Stimulated activated naive CD8-positive, alpha-beta T cell treated with anti-CD3 and anti-CD28 coated beads, Interleukin-15, amount 100 ng/mL, for 72 hours (primary cell): ENCODE measurements at regions not wholly inside any gene's neighbourhood (a gene's known extent, or its start where the extent isn't known, plus 50 kb on each side); places are given as distances from the start of the nearest gene placed in this dataset.

Source experiments
- ATAC-seq: fragments of 150-1000 bp; cut with Tn5 transposase; 2 replicates; pipeline ENCODE4 v1.10.0; 2021; ENCODE audit warnings: mild to moderate bottlenecking, moderate library complexity
- DNase-seq, 2 donors: peaks; one replicate each; pipeline ENCODE4 v3.0.0; 2021 to 2022
- H3K27ac Mint-ChIP-seq, 2 donors: one replicate each; pipeline ENCODE4 v1.8.0; 2022; ENCODE audit warnings: mild to moderate bottlenecking in 2 of 2, mixed read lengths in 2 of 2, moderate library complexity in 2 of 2
- H3K27me3 Mint-ChIP-seq: one replicate; pipeline ENCODE4 v1.8.0; 2022; ENCODE audit warnings: mixed read lengths
- H3K4me1 Mint-ChIP-seq: one replicate; pipeline ENCODE4 v1.8.0; 2022; ENCODE audit warnings: mild to moderate bottlenecking, mixed read lengths
- H3K4me3 Mint-ChIP-seq, 2 donors: one replicate each; pipeline ENCODE4 v1.8.0; 2022; ENCODE audit warnings: mild to moderate bottlenecking in 2 of 2, mixed read lengths in 2 of 2, moderate library complexity in 1 of 2
- H3K9me3 Mint-ChIP-seq, 2 donors: one replicate each; pipeline ENCODE4 v1.8.0; 2022; ENCODE audit warnings: mixed read lengths in 2 of 2

DNA sequence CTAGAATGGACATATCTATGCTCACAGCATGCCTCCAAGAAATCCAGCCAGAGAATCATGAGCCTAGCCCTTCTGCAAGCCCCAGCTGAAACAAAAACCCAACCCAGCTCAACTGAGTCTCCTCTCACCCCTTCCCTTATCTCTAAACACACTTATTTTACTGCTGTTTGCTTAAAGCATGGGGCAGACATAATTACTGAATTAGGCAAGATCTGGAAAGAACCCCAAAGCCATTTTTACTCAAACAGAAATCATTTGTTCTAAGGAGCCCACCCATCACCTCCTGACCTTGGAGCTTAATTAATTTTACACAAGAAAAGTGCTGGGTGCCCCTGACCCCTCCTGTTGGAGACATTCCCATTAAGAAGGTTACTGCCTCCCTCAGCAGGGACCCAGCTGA, 291.6 kb downstream of the MAFB start:
- DNase-seq, result no peak
- ATAC-seq, result no peak
- peak overlapping the region in 1 of 2 donors; percentile 75 for H3K27ac Mint-ChIP-seq
- H3K9me3 Mint-ChIP-seq, result peaks cover 7 to 12% of the 10 kb centered on the region in 2 donors
- H3K4me1 Mint-ChIP-seq, result no peaks in the 10 kb centered on the region
- no peaks in the 10 kb centered on the region for H3K27me3 Mint-ChIP-seq
- no peak overlapping the region for H3K4me3 Mint-ChIP-seq

DNA sequence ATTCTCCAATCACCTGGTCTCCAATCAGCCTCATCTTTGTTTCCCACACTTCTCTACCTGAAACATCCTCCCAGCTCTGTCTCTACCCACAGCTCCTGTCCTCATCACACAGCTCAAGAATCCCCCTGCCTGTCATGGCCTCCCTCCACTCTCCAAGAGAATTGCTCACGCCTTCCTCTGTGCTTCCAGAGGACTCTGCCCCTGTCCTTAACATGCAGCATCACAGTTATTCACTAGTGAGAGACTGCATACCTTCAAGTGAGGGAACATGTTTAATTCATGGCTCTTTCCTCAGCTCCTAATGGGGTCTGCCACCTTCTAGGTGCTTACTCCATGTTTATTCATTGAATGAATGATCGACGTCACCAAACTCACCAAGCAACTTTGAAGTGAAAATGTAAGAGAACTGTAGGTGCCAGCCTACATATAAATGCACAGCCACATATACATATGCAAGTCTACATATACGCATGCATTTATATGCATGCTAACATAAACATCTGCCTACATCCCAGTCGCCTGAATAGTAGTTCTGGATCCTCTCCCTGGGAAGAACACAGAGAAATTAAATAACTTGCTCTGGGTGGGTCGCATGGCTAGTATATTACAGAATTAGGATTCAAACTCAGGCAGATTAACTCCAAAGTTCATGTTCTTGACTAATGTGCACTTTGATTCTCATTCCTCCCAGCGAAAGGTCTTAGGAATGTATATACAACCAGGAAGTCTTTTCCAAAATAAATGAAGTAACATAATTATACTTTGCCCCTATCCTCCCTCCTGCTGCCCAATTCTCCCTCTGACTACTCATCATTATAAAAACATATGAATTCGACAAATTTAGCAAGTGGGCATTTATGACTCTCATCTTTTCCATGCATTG, 295.6 kb downstream of the MAFB start:
- no peak overlapping the region for H3K27ac Mint-ChIP-seq
- H3K4me1 Mint-ChIP-seq, result no peaks in the 10 kb centered on the region
- H3K9me3 Mint-ChIP-seq, result peaks cover 0 to 10% of the 10 kb centered on the region in 2 donors
- H3K27me3 Mint-ChIP-seq, result no peaks in the 10 kb centered on the region
- H3K4me3 Mint-ChIP-seq, result no peak overlapping the region
- DNase-seq (no peak), ATAC-seq (no peak)

DNA sequence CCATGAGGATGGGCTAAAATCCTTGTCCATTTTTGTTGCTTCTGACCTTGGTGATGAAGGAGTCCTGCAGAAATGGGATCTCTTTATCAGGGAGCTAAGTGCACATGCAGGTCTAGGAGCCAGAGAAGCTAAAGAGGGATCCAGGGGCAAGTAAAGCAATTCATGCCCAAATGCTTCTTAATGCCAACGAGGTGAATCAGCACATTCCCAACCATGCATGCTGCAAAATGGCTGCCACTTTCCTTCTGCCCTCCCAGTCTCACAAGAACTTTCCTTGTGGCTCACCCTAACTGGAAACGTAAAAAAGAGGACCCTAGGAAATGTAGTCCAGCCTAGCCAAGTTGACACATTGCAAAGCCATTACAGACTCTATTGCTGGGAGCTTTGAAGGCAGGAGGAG, 298.4 kb downstream of the MAFB start:
- H3K4me3 Mint-ChIP-seq, result no peak overlapping the region
- no peaks in the 10 kb centered on the region for H3K4me1 Mint-ChIP-seq
- H3K9me3 Mint-ChIP-seq, result peaks cover 0 to 10% of the 10 kb centered on the region in 2 donors
- ATAC-seq (no peak), DNase-seq (no peak)
- H3K27me3 Mint-ChIP-seq, result no peaks in the 10 kb centered on the region
- H3K27ac Mint-ChIP-seq, result no peak overlapping the region

DNA sequence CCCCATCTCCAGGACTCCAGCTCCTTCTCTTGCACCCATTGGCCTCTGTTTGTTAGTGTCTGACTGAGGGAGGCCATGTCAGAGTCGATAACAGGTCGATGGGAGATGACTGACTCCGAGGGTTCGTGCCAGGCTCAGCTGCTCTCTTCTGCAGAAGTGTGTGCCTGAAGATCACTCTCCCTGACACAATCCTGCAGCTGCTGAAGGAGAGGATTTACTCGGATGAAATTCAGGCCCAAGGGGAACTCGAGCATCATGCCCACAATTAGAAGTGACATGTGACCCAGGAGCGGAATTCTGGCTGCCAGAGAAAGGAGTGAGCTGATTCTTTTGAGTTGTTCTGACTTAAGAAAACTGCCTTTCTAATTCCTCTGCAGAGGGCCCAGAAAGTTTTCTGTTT, 318.2 kb downstream of the MAFB start:
- no peak for DNase-seq
- no peaks in the 10 kb centered on the region for H3K9me3 Mint-ChIP-seq
- H3K27me3 Mint-ChIP-seq, result no peaks in the 10 kb centered on the region
- no peak overlapping the region for H3K27ac Mint-ChIP-seq
- no peaks in the 10 kb centered on the region for H3K4me1 Mint-ChIP-seq
- no peak for ATAC-seq
- no peak overlapping the region for H3K4me3 Mint-ChIP-seq

DNA sequence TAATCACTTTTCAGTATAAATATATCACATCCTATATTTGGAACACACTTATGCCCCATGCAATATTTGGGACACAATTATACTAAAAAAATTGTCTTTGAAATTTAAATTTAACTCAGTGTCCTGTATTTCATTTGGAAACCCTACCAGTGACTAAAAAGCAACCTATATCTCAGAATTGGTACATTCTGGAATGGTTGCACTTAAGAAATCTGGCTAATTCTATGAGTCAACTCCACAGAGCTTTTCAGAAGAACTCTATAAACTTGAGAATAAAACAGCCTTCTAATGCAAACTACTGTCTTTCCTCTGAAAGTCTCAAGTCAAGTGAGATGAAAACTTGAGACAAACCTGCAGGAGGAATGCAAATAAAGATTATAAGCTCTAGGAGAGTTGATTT, 320.2 kb downstream of the MAFB start:
- no peaks in the 10 kb centered on the region for H3K27me3 Mint-ChIP-seq
- no peaks in the 10 kb centered on the region for H3K4me1 Mint-ChIP-seq
- ATAC-seq, result no peak
- no peak overlapping the region for H3K27ac Mint-ChIP-seq
- DNase-seq, result no peak
- H3K4me3 Mint-ChIP-seq, result no peak overlapping the region
- H3K9me3 Mint-ChIP-seq, result no peaks in the 10 kb centered on the region

DNA sequence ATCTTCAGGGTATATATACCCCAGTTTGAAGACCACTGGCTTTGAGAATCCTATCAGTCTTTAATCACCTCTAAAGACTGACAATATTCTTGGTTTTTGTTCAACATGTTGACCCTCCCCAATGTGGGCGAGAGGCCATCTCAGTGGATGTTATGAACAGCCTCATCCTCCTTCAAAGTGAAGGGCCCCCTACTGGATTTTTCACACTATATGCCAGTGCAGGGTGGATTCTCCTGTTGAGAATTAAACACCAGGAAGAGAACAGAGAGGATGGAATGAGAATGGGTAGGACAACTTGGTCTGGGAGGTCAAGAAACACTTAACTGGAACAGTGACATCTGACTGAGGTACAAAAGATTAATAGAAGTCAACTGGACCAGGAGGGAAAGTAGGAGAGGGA, 327.1 kb downstream of the MAFB start:
- no peak for DNase-seq
- no peak for ATAC-seq
- Mint-ChIP-seq H3K4me3 (no peak overlapping the region), H3K27me3 (no peaks in the 10 kb centered on the region), H3K4me1 (no peaks in the 10 kb centered on the region), H3K27ac (no peak overlapping the region), H3K9me3 (peaks cover 6 to 7% of the 10 kb centered on the region in 2 donors)

DNA sequence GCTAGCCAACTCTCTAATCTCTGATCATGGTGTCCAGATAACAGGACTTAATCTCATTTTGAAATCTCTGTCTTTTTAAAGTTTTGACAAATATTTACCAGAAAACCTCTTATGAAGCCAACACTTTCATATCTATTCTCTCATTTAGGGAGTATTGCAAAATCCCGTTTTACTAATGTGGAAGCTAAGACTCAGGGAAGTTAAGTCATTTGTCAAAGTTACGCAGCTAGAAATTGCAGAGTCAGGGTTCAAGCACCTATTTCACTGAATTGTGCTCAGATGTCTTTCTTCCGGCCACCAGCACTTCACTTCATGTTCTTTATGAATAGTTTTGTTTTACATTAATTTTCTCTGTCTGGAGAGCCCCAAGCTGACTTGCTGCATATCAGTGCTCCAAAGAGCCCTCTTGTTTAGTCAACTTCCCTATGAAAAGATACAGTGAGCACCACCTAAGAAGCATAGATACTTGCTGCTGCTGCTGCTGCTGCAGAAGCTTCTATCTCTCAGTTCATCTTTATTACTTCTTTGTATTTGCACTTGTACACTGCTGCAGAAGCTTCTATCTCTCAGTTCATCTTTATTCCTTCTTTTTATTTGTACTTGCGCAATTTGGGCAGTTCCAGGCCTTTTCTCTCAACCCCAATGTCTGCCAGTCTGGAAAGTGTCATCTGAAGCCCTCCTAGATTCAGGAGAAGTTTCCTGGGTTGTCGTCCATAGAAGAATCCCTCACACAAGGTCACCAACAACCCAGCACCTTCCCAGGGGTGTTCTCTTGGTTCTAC, 329.7 kb downstream of the MAFB start:
- peaks cover 6 to 7% of the 10 kb centered on the region in 2 donors for H3K9me3 Mint-ChIP-seq
- H3K4me1 Mint-ChIP-seq, result no peaks in the 10 kb centered on the region
- peaks cover 6% of the 10 kb centered on the region for H3K27me3 Mint-ChIP-seq
- ATAC-seq (no peak), DNase-seq (no peak)
- H3K4me3 Mint-ChIP-seq, result no peak overlapping the region
- no peak overlapping the region for H3K27ac Mint-ChIP-seq

DNA sequence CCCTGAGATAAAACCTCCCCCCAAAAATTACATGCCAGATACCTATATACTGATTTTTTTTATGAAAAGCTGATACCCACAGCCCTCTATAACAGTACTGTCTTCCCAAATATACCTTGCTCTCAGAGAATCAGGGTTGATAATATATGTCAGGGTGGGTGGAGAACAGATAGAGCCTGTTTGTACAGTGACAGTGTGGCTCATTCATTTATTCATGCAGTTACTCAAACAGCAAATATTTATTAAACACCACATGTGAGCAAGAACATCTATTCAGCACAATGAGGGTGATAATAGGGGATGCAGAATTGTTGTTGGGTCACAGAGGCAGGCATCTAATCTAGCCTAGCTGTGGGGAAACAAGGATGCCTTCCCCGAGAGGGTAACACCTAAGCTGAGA, 334.2 kb downstream of the MAFB start:
- no peak overlapping the region for H3K4me3 Mint-ChIP-seq
- peaks cover 6 to 7% of the 10 kb centered on the region in 2 donors for H3K9me3 Mint-ChIP-seq
- DNase-seq, result no peak
- H3K4me1 Mint-ChIP-seq, result no peaks in the 10 kb centered on the region
- peaks cover 6% of the 10 kb centered on the region for H3K27me3 Mint-ChIP-seq
- no peak overlapping the region for H3K27ac Mint-ChIP-seq
- no peak for ATAC-seq

DNA sequence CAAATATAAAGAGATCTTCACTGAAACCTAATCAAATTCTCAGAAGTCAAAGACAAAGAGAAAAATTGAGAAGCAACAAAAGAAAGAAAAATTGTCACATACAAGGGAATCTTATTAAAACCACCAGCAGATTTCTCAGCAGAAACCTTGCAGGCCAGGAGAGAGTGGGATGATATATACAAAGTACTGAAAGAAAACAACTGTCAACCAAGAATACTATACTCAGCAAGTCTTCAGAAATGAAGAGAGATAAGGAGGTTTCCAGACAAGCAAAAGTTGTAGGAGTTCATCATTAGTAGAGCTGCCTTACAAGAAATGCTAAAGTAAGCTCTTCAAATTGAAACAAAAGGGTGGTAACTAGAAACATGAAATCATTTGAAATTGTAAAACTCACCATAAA, 345.6 kb downstream of the MAFB start:
- ATAC-seq (no peak), DNase-seq (no peak)
- no peak overlapping the region for H3K27ac Mint-ChIP-seq
- H3K4me1 Mint-ChIP-seq, result no peaks in the 10 kb centered on the region
- H3K4me3 Mint-ChIP-seq, result no peak overlapping the region
- H3K9me3 Mint-ChIP-seq, result peaks cover 25 to 36% of the 10 kb centered on the region in 2 donors
- no peaks in the 10 kb centered on the region for H3K27me3 Mint-ChIP-seq

DNA sequence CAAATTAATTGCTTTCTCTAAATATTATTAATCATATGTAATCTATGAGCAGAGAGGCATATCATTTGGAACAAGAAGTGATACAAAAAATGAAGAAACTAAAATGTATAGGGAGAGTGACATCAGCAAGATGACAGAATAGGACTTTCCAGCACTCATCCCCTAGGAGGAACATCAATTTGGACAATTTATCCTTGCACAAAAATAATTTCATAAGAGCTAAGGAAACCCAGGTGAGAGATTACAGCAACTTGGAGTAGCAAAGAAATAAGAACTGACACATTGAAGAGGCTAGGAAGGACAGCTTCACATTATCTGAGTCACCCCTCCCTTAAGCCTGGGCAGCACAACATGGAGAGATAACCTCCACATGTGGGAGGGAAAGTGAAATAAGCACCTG, 347.5 kb downstream of the MAFB start:
- Mint-ChIP-seq H3K9me3 (peaks cover 21 to 31% of the 10 kb centered on the region in 2 donors), H3K27ac (no peak overlapping the region), H3K27me3 (no peaks in the 10 kb centered on the region), H3K4me1 (no peaks in the 10 kb centered on the region), H3K4me3 (no peak overlapping the region)
- DNase-seq (no peak), ATAC-seq (no peak)

DNA sequence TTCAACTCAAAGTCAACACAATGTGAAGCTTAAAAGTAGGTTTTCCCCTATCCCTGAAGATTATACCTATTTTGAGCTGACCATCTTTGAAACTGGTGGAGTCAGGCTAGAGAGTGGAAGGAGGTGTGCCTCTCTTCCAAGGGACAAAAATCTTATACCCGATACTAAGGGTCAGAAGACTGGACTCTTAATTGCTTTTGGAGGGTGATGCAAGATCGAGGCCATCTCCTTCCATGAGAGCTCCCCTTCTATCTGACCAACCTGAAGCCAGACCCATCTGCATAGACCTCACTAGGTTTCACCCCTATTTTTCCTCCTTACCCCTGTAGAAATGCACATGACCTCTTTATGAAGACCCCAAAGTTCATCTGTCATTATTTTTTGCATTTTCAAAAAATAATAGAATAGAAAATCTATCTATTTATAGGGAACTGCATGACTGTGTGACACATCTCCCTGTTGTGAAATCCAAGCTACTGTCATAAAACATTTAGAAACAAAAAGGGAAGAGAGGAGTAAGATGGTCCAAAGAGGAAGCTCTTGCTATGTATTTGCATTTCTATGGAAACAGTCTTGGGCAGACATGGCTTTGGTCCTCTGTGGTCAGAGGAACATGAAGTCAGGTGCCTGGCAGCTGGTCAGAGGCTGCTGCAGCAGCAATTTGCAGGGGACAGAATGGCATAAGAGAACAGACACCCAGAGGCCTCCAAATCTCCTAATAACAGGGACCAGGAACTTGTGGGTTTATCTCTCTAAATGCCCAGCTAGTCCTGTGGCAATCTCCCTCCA, 349.2 kb downstream of the MAFB start:
- DNase-seq (no peak), ATAC-seq (no peak)
- Mint-ChIP-seq H3K4me1 (no peaks in the 10 kb centered on the region), H3K9me3 (peaks cover 17 to 22% of the 10 kb centered on the region in 2 donors), H3K27me3 (peaks cover 6% of the 10 kb centered on the region), H3K4me3 (no peak overlapping the region), H3K27ac (no peak overlapping the region)

DNA sequence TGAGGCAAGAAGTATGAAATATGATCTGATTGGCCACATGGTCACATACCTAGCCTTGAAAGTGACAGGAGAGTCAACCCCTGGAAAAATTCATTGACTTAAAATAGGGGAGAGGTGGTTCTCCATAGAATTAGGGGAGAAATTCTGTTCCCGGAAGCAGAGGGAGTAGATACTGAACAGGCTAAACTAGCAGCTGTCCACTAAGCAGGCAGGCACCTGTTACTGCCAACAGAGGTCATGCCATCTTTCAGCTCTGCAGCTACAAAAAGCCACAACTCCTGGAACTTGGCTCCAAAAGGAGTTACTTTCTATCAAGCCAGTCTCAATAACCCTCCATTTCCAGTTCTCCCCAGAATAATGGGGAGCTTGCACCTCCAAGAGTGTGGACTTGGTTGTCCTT, 352.5 kb downstream of the MAFB start:
- Mint-ChIP-seq H3K9me3 (no peaks in the 10 kb centered on the region), H3K4me3 (no peak overlapping the region), H3K27me3 (peaks cover 30% of the 10 kb centered on the region), H3K27ac (no peak overlapping the region), H3K4me1 (no peaks in the 10 kb centered on the region)
- no peak for ATAC-seq
- DNase-seq, result no peak

DNA sequence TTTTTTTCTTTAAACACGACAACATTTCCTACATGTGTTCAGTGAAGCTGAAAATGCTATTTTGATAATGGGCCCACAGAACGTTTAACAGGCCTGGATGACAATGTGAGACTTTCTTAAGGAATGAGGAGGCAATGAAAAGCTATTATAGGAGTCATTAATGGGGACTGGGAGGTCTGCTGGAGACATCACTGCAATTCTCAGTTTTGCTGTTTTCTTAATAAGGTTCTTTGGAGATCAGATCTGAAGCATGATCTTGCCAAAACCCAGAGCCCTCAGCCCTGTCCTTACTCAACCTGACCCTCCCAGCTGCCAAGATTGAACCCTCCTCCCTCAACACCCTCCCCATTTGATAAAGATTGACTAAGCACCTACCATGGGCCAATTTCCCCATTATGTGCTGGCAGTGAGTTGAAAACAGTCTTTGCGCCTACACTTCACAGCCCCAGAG, 353.1 kb downstream of the MAFB start:
- Mint-ChIP-seq H3K4me1 (no peaks in the 10 kb centered on the region), H3K9me3 (no peaks in the 10 kb centered on the region), H3K27me3 (peaks cover 30% of the 10 kb centered on the region), H3K27ac (no peak overlapping the region), H3K4me3 (no peak overlapping the region)
- ATAC-seq (no peak), DNase-seq (no peak)

DNA sequence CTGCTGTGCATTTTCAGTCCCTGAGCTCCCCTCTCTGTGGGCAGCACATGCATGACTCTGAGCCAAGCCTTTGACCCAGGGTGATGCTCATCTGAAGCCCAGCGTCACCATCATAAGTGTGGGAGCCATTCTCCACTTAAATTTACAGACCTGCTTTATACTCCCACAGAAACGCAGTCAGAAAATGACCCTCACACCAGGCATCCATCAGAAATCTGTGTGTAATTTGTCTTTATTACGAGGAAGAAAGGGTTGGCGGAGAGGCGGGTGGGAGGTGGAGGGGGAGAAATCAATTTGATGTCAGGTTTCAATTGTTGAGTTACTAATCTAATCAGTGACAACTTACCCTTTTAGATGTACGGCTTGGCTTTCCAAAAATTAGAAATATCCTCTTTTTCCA, 353.6 kb downstream of the MAFB start:
- H3K4me1 Mint-ChIP-seq, result no peaks in the 10 kb centered on the region
- no peak for ATAC-seq
- no peak overlapping the region for H3K27ac Mint-ChIP-seq
- H3K4me3 Mint-ChIP-seq, result no peak overlapping the region
- no peaks in the 10 kb centered on the region for H3K9me3 Mint-ChIP-seq
- no peak for DNase-seq
- peaks cover 30% of the 10 kb centered on the region for H3K27me3 Mint-ChIP-seq

DNA sequence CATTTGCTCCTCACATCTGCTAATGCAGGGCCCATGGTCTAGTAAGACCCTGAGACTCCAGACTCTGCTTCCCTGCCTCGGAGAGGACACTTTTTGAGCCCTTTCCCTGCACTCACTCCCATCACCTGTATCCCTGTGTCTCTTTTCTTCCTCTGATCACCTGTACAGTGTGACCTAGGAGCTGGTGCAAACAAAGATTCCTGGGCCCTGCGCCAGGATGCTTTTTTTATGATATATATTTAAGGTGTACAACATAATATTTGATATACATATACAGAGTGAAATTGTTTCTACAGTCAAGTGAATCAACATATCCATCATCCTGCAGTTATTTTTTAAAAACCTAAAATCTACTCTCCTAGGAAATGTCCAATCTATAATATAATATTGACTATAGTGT, 355.4 kb downstream of the MAFB start:
- DNase-seq, result no peak
- Mint-ChIP-seq H3K4me3 (no peak overlapping the region), H3K27me3 (peaks cover 30% of the 10 kb centered on the region), H3K27ac (peak overlapping the region in 1 of 2 donors; percentile 57), H3K9me3 (no peaks in the 10 kb centered on the region), H3K4me1 (no peaks in the 10 kb centered on the region)
- ATAC-seq, result no peak
